Muscle layer of colon (tissue), 2 donors: ENCODE measurements at regions not wholly inside any gene's neighbourhood (a gene's known extent, or its start where the extent isn't known, plus 50 kb on each side); places are given as distances from the start of the nearest gene placed in this dataset.
"Not testable (repeated sequence)": the region's sequence is repeated elsewhere in the genome, so short reads cannot be mapped to it uniquely, and the experiment has no call there.

Experiments
- H3K27ac ChIP-seq: one replicate; pipeline ENCODE4 v1.7.0; 2013; ENCODE audit warnings: low read depth, mild to moderate bottlenecking, low read length, moderate library complexity
- H3K27me3 ChIP-seq, 2 donors: one replicate each; pipeline ENCODE4 v1.7.0; 2013; ENCODE audit warnings: low read length in 2 of 2, mild to moderate bottlenecking in 2 of 2; ENCODE audit not compliant: insufficient read depth in 2 of 2, control insufficient read depth in 1 of 2
- H3K36me3 ChIP-seq: one replicate; pipeline ENCODE4 v1.7.0; 2013; ENCODE audit warnings: mild to moderate bottlenecking, low read length; ENCODE audit not compliant: insufficient read depth
- H3K4me1 ChIP-seq: one replicate; pipeline ENCODE4 v1.7.0; 2013; ENCODE audit warnings: mild to moderate bottlenecking, low read length; ENCODE audit not compliant: insufficient read depth
- H3K4me3 ChIP-seq, 2 donors: one replicate each; pipeline ENCODE4 v1.7.0; 2013; ENCODE audit warnings: low read length in 2 of 2, low read depth in 1 of 2, mild to moderate bottlenecking in 1 of 2, moderate library complexity in 1 of 2
- H3K9ac ChIP-seq: one replicate; pipeline ENCODE4 v1.7.0; 2013; ENCODE audit warnings: low read length
- H3K9me3 ChIP-seq: one replicate; pipeline ENCODE4 v1.7.0; 2013; ENCODE audit warnings: mild to moderate bottlenecking, low read length
- donor health status: abdominal sarcoma.
- donor health status: Adenocarcinoma of cecum.

GRCh38 chr4:137768881-137769280 lies 236.6 kb upstream of the PCDH18 start:
- no peak overlapping the region for H3K27ac ChIP-seq
- no peaks in the 10 kb centered on the region for H3K4me1 ChIP-seq
- no peaks in the 10 kb centered on the region for H3K36me3 ChIP-seq
- H3K27me3 ChIP-seq = no peaks in the 10 kb centered on the region
- no peaks in the 10 kb centered on the region for H3K9me3 ChIP-seq
- no peak overlapping the region for H3K4me3 ChIP-seq
- H3K9ac ChIP-seq = no peak overlapping the region

- H3K4me1 ChIP-seq = no peaks in the 10 kb centered on the region
- no peak overlapping the region for H3K9ac ChIP-seq
- no peaks in the 10 kb centered on the region for H3K36me3 ChIP-seq
- H3K4me3 ChIP-seq = no peak overlapping the region
- no peaks in the 10 kb centered on the region for H3K27me3 ChIP-seq
- no peaks in the 10 kb centered on the region for H3K9me3 ChIP-seq
- H3K27ac ChIP-seq = no peak overlapping the region
These were observed 235.9 kb upstream of the PCDH18 start for GRCh38 chr4:137768196-137768595.

GRCh38 chr4:137762591-137762990 lies 230.3 kb upstream of the PCDH18 start:
- no peaks in the 10 kb centered on the region for H3K9me3 ChIP-seq
- H3K36me3 ChIP-seq = no peaks in the 10 kb centered on the region
- no peak overlapping the region for H3K9ac ChIP-seq
- H3K27ac ChIP-seq = no peak overlapping the region
- H3K4me1 ChIP-seq = no peaks in the 10 kb centered on the region
- no peaks in the 10 kb centered on the region for H3K27me3 ChIP-seq
- H3K4me3 ChIP-seq = no peak overlapping the region

GRCh38 chr4:137754652-137755471 lies 222.6 kb upstream of the PCDH18 start:
- Histone ChIP-seq H3K9ac (no peak overlapping the region), H3K27me3 (no peaks in the 10 kb centered on the region), H3K27ac (no peak overlapping the region), H3K36me3 (no peaks in the 10 kb centered on the region), H3K4me3 (no peak overlapping the region), H3K4me1 (no peaks in the 10 kb centered on the region), H3K9me3 (no peaks in the 10 kb centered on the region)

GRCh38 chr4:137749466-137749865 lies 217.2 kb upstream of the PCDH18 start:
- Histone ChIP-seq H3K9ac (no peak overlapping the region), H3K27me3 (no peaks in the 10 kb centered on the region), H3K4me3 (no peak overlapping the region), H3K4me1 (no peaks in the 10 kb centered on the region), H3K9me3 (no peaks in the 10 kb centered on the region), H3K36me3 (no peaks in the 10 kb centered on the region), H3K27ac (no peak overlapping the region)

- Histone ChIP-seq H3K4me1 (no peaks in the 10 kb centered on the region), H3K9me3 (no peaks in the 10 kb centered on the region), H3K27ac (no peak overlapping the region), H3K36me3 (no peaks in the 10 kb centered on the region), H3K4me3 (no peak overlapping the region), H3K27me3 (no peaks in the 10 kb centered on the region), H3K9ac (no peak overlapping the region)
These were observed 216.3 kb upstream of the PCDH18 start for GRCh38 chr4:137748616-137749015.

- no peaks in the 10 kb centered on the region for H3K27me3 ChIP-seq
- no peak overlapping the region for H3K9ac ChIP-seq
- H3K4me1 ChIP-seq = no peaks in the 10 kb centered on the region
- H3K27ac ChIP-seq = no peak overlapping the region
- H3K4me3 ChIP-seq = no peak overlapping the region
- no peaks in the 10 kb centered on the region for H3K36me3 ChIP-seq
- no peaks in the 10 kb centered on the region for H3K9me3 ChIP-seq
These were observed 207.8 kb upstream of the PCDH18 start for GRCh38 chr4:137740141-137740540.

- Histone ChIP-seq H3K27me3 (no peaks in the 10 kb centered on the region), H3K9me3 (no peaks in the 10 kb centered on the region), H3K4me1 (no peaks in the 10 kb centered on the region), H3K36me3 (no peaks in the 10 kb centered on the region), H3K4me3 (no peak overlapping the region), H3K27ac (no peak overlapping the region), H3K9ac (no peak overlapping the region)
These were observed 207.1 kb upstream of the PCDH18 start for GRCh38 chr4:137739391-137739790.

- Histone ChIP-seq H3K4me3 (no peak overlapping the region), H3K9ac (no peak overlapping the region), H3K9me3 (no peaks in the 10 kb centered on the region)
These were observed 206.2 kb upstream of the PCDH18 start for GRCh38 chr4:137738375-137738990.

GRCh38 chr4:137735561-137736104 lies 203.3 kb upstream of the PCDH18 start:
- Histone ChIP-seq H3K36me3 (no peaks in the 10 kb centered on the region), H3K27ac (no peak overlapping the region), H3K4me1 (no peaks in the 10 kb centered on the region), H3K4me3 (no peak overlapping the region), H3K9me3 (no peaks in the 10 kb centered on the region), H3K27me3 (no peaks in the 10 kb centered on the region), H3K9ac (no peak overlapping the region)

More at GRCh38 chr4:137738375-137738990, 206.2 kb upstream of the PCDH18 start:
- H3K4me1 ChIP-seq = no peaks in the 10 kb centered on the region
- H3K36me3 ChIP-seq = no peaks in the 10 kb centered on the region
- H3K27ac ChIP-seq = no peak overlapping the region
- H3K27me3 ChIP-seq = no peaks in the 10 kb centered on the region

GRCh38 chr4:137733174-137734141 lies 201.2 kb upstream of the PCDH18 start:
- H3K9ac ChIP-seq, H3K27me3 ChIP-seq, H3K36me3 ChIP-seq, H3K27ac ChIP-seq, H3K9me3 ChIP-seq, H3K4me3 ChIP-seq, H3K4me1 ChIP-seq: not testable (repeated sequence)
